Immature natural killer cell (primary cell): ENCODE measurements at regions not wholly inside any gene's neighbourhood (a gene's known extent, or its start where the extent isn't known, plus 50 kb on each side); places are given as distances from the start of the nearest gene placed in this dataset.

ENCODE experiments used
- DNase-seq, 3 donors: peaks; one replicate each; pipeline ENCODE4 v3.0.0; 2022; ENCODE audit warnings: mixed read lengths in 1 of 3
- H3K27ac Mint-ChIP-seq, 6 donors: one replicate each; pipeline ENCODE4 v1.8.0; 2020; ENCODE audit warnings: mixed read lengths in 6 of 6, mild to moderate bottlenecking in 5 of 6, inconsistent platforms in 4 of 6, moderate library complexity in 3 of 6
- H3K27me3 Mint-ChIP-seq, 3 donors: one replicate each; pipeline ENCODE4 v1.8.0; 2020 to 2021; ENCODE audit warnings: low read depth in 3 of 3, mild to moderate bottlenecking in 3 of 3, mixed read lengths in 3 of 3, moderate library complexity in 3 of 3, inconsistent platforms in 1 of 3
- H3K36me3 Mint-ChIP-seq, 3 donors: one replicate each; pipeline ENCODE4 v1.8.0; 2020; ENCODE audit warnings: mixed read lengths in 3 of 3, inconsistent platforms in 2 of 3, mild to moderate bottlenecking in 2 of 3
- H3K4me1 Mint-ChIP-seq, 2 donors: one replicate each; pipeline ENCODE4 v1.8.0; 2020; ENCODE audit warnings: inconsistent platforms in 2 of 2, mild to moderate bottlenecking in 2 of 2, mixed read lengths in 2 of 2, moderate library complexity in 1 of 2
- H3K4me3 Mint-ChIP-seq, 5 donors: one replicate each; pipeline ENCODE4 v1.8.0; 2020; ENCODE audit warnings: mild to moderate bottlenecking in 5 of 5, mixed read lengths in 5 of 5, inconsistent platforms in 3 of 5, moderate library complexity in 3 of 5
- H3K9me3 Mint-ChIP-seq, 6 donors: one replicate each; pipeline ENCODE4 v1.8.0; 2020; ENCODE audit warnings: mild to moderate bottlenecking in 6 of 6, mixed read lengths in 6 of 6, inconsistent platforms in 4 of 6, moderate library complexity in 3 of 6

GRCh38 chr17:34733333-34733732 is 154.0 kb downstream of the TMEM132E start:
- Mint-ChIP-seq H3K9me3 (no peaks in the 10 kb centered on the region), H3K4me3 (no peak overlapping the region), H3K27me3 (peaks cover 3 to 8% (median 3%) of the 10 kb centered on the region in 3 donors), H3K36me3 (no peaks in the 10 kb centered on the region), H3K27ac (no peak overlapping the region), H3K4me1 (no peaks in the 10 kb centered on the region)
- no peak for DNase-seq

- Mint-ChIP-seq H3K27ac (no peak overlapping the region), H3K9me3 (no peaks in the 10 kb centered on the region), H3K36me3 (no peaks in the 10 kb centered on the region), H3K27me3 (peaks cover 3 to 12% (median 5%) of the 10 kb centered on the region in 3 donors), H3K4me3 (no peak overlapping the region), H3K4me1 (no peaks in the 10 kb centered on the region)
- no peak for DNase-seq
These were observed 151.4 kb downstream of the TMEM132E start for GRCh38 chr17:34730816-34731215.

- peaks cover 5 to 11% (median 9%) of the 10 kb centered on the region in 3 donors for H3K27me3 Mint-ChIP-seq
- no peak overlapping the region for H3K27ac Mint-ChIP-seq
- no peak overlapping the region for H3K4me3 Mint-ChIP-seq
- no peak for DNase-seq
- no peaks in the 10 kb centered on the region for H3K9me3 Mint-ChIP-seq
- no peaks in the 10 kb centered on the region for H3K4me1 Mint-ChIP-seq
- H3K36me3 Mint-ChIP-seq, result no peaks in the 10 kb centered on the region
These were observed 149.5 kb downstream of the TMEM132E start for GRCh38 chr17:34728771-34729310.

- H3K4me3 Mint-ChIP-seq, result no peak overlapping the region
- H3K4me1 Mint-ChIP-seq, result no peaks in the 10 kb centered on the region
- no peak for DNase-seq
- H3K27me3 Mint-ChIP-seq, result peaks cover 3 to 11% (median 9%) of the 10 kb centered on the region in 3 donors
- H3K36me3 Mint-ChIP-seq, result no peaks in the 10 kb centered on the region
- H3K27ac Mint-ChIP-seq, result no peak overlapping the region
- no peaks in the 10 kb centered on the region for H3K9me3 Mint-ChIP-seq
These were observed 148.2 kb downstream of the TMEM132E start for GRCh38 chr17:34727601-34728000.

GRCh38 chr17:34726536-34727384 is 147.4 kb downstream of the TMEM132E start:
- H3K36me3 Mint-ChIP-seq, result no peaks in the 10 kb centered on the region
- no peaks in the 10 kb centered on the region for H3K4me1 Mint-ChIP-seq
- peaks cover 2 to 11% (median 9%) of the 10 kb centered on the region in 3 donors for H3K27me3 Mint-ChIP-seq
- DNase-seq, result no peak
- H3K4me3 Mint-ChIP-seq, result no peak overlapping the region
- no peaks in the 10 kb centered on the region for H3K9me3 Mint-ChIP-seq
- no peak overlapping the region for H3K27ac Mint-ChIP-seq

- no peak for DNase-seq
- H3K36me3 Mint-ChIP-seq, result no peaks in the 10 kb centered on the region
- H3K9me3 Mint-ChIP-seq, result no peaks in the 10 kb centered on the region
- no peak overlapping the region for H3K4me3 Mint-ChIP-seq
- peaks cover 2 to 11% (median 7%) of the 10 kb centered on the region in 3 donors for H3K27me3 Mint-ChIP-seq
- H3K27ac Mint-ChIP-seq, result no peak overlapping the region
- no peaks in the 10 kb centered on the region for H3K4me1 Mint-ChIP-seq
These were observed 146.3 kb downstream of the TMEM132E start for GRCh38 chr17:34725725-34726124.

- Mint-ChIP-seq H3K27me3 (peaks cover 2 to 13% (median 8%) of the 10 kb centered on the region in 3 donors), H3K27ac (no peak overlapping the region), H3K36me3 (no peaks in the 10 kb centered on the region), H3K4me3 (no peak overlapping the region), H3K4me1 (no peaks in the 10 kb centered on the region), H3K9me3 (no peaks in the 10 kb centered on the region)
- DNase-seq, result no peak
These were observed 145.6 kb downstream of the TMEM132E start for GRCh38 chr17:34725008-34725407.

GRCh38 chr17:34723875-34724274 is 144.5 kb downstream of the TMEM132E start:
- peaks cover 4 to 13% (median 10%) of the 10 kb centered on the region in 3 donors for H3K27me3 Mint-ChIP-seq
- no peaks in the 10 kb centered on the region for H3K4me1 Mint-ChIP-seq
- H3K4me3 Mint-ChIP-seq, result no peak overlapping the region
- H3K9me3 Mint-ChIP-seq, result no peaks in the 10 kb centered on the region
- no peak overlapping the region for H3K27ac Mint-ChIP-seq
- DNase-seq, result no peak
- H3K36me3 Mint-ChIP-seq, result no peaks in the 10 kb centered on the region

GRCh38 chr17:34721326-34721725 is 141.9 kb downstream of the TMEM132E start:
- Mint-ChIP-seq H3K27me3 (peaks cover 4 to 12% (median 7%) of the 10 kb centered on the region in 3 donors), H3K9me3 (no peaks in the 10 kb centered on the region), H3K4me3 (no peak overlapping the region), H3K4me1 (no peaks in the 10 kb centered on the region), H3K36me3 (no peaks in the 10 kb centered on the region), H3K27ac (no peak overlapping the region)
- no peak for DNase-seq

GRCh38 chr17:34720760-34721159 is 141.4 kb downstream of the TMEM132E start:
- Mint-ChIP-seq H3K27ac (no peak overlapping the region), H3K36me3 (no peaks in the 10 kb centered on the region), H3K9me3 (no peaks in the 10 kb centered on the region), H3K4me3 (no peak overlapping the region), H3K4me1 (no peaks in the 10 kb centered on the region), H3K27me3 (peaks cover 4 to 12% (median 6%) of the 10 kb centered on the region in 3 donors)
- no peak for DNase-seq

GRCh38 chr17:34719569-34719968 is 140.2 kb downstream of the TMEM132E start:
- H3K27ac Mint-ChIP-seq, result no peak overlapping the region
- H3K4me1 Mint-ChIP-seq, result no peaks in the 10 kb centered on the region
- no peaks in the 10 kb centered on the region for H3K36me3 Mint-ChIP-seq
- H3K9me3 Mint-ChIP-seq, result no peaks in the 10 kb centered on the region
- H3K27me3 Mint-ChIP-seq, result peaks cover 4 to 11% (median 6%) of the 10 kb centered on the region in 3 donors
- no peak for DNase-seq
- no peak overlapping the region for H3K4me3 Mint-ChIP-seq

GRCh38 chr17:34717092-34717491 is 137.7 kb downstream of the TMEM132E start:
- no peaks in the 10 kb centered on the region for H3K4me1 Mint-ChIP-seq
- DNase-seq, result no peak
- H3K4me3 Mint-ChIP-seq, result no peak overlapping the region
- H3K9me3 Mint-ChIP-seq, result no peaks in the 10 kb centered on the region
- H3K36me3 Mint-ChIP-seq, result no peaks in the 10 kb centered on the region
- H3K27ac Mint-ChIP-seq, result no peak overlapping the region
- peaks cover 5 to 11% (median 7%) of the 10 kb centered on the region in 3 donors for H3K27me3 Mint-ChIP-seq

GRCh38 chr17:34716291-34716690 is 136.9 kb downstream of the TMEM132E start:
- no peak overlapping the region for H3K4me3 Mint-ChIP-seq
- H3K36me3 Mint-ChIP-seq, result no peaks in the 10 kb centered on the region
- H3K9me3 Mint-ChIP-seq, result no peaks in the 10 kb centered on the region
- H3K27ac Mint-ChIP-seq, result no peak overlapping the region
- H3K27me3 Mint-ChIP-seq, result peaks cover 5 to 11% (median 7%) of the 10 kb centered on the region in 3 donors
- no peak for DNase-seq
- H3K4me1 Mint-ChIP-seq, result no peaks in the 10 kb centered on the region

- DNase-seq, result no peak
- H3K36me3 Mint-ChIP-seq, result no peaks in the 10 kb centered on the region
- H3K4me1 Mint-ChIP-seq, result no peaks in the 10 kb centered on the region
- H3K4me3 Mint-ChIP-seq, result no peak overlapping the region
- H3K27me3 Mint-ChIP-seq, result peaks cover 5 to 11% (median 7%) of the 10 kb centered on the region in 3 donors
- H3K9me3 Mint-ChIP-seq, result no peaks in the 10 kb centered on the region
- no peak overlapping the region for H3K27ac Mint-ChIP-seq
These were observed 136.1 kb downstream of the TMEM132E start for GRCh38 chr17:34715504-34715903.
